Right renal cortex interstitium (tissue), 3 donors: ENCODE measurements at regions not wholly inside any gene's neighbourhood (a gene's known extent, or its start where the extent isn't known, plus 50 kb on each side); places are given as distances from the start of the nearest gene placed in this dataset.

Source experiments
- DNase-seq, 3 donors: peaks; one replicate each; pipeline ENCODE4 v3.0.0-alpha.2; 2013; ENCODE audit warnings: low read depth in 3 of 3, low spot score in 2 of 3

DNA sequence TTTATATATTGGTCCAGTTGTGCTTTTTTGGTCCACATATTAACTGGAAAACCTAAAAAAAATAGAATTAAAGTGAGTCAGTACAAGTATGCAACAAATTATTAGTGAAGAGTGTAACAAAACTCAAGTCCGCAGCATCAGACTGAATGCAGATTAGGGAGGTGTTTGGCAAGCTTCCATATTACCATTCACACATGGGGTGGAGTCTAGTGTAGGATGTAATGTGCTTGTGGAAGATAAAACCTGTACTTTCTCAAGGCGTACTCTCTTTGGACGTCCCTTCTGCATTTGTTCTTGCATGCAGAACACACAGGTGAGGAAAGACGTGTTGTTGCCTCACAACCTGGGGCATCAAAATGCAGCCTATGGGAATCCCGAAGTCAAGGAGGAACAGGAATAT lies 668.7 kb downstream of the MRPL39 start:
- no peak for DNase-seq

GRCh38 chr21:24935991-24936390 lies 671.3 kb downstream of the MRPL39 start:
- DNase-seq, result no peak

DNA sequence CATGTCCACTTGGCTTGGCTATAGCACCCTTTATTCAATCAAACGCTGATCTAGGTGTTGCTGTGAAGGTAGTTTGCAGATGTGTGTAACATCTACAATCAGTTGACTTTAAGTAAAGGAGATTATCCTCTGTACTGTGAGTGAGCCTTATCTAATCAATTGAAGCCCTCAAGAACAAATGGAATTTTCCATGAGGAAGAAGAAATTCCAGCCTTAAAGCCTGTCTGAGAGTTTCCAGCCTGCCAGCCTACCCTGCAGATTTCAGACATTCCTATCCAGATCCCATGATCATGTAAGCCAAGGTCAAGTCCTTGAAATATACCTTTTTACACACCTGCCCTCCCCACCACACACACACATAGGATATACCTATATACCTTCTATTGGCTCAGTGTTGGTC lies 696.7 kb downstream of the MRPL39 start:
- no peak for DNase-seq

- no peak for DNase-seq
Observed at GRCh38 chr21:24903994-24904635, 703.2 kb downstream of the MRPL39 start.

DNA sequence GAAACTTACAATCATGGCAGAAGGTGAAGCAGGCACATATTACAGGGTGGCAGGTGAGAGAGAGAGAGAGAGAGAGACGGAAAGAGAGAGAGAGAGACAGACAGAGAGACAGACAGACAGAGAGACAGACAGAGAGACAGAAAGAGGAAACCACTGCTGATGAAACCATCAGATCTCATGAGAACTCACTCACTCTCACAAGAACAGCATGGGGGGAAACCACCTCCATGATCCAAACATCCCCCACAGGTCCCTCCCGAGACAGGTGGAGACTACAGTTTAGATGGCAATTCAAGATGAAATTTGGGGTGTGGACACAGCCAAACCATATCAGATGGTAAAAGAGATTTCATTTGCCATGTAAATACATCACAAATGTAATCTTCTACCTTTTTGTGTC lies 708.1 kb downstream of the MRPL39 start:
- DNase-seq, result no peak

- DNase-seq, result no peak
Observed at GRCh38 chr21:24897883-24898282, 709.4 kb downstream of the MRPL39 start.

DNA sequence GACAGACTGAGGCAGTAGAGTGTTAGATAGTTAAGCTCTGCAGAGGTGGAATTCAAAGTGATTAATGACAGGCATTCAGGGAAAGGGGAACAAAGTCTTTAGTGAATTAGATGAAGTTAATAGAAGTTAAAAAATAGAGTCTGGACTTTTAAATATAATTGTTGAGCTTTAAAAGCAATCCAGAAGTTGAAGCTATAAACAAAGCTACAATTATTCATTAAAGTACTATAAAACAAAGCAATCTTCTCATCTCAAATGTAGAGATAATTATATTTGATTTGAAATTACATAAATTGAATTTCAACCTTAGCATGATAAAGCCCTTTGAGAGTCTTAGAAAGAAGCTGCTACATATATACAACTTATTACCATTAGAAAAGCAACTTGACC lies 710.6 kb downstream of the MRPL39 start:
- no peak for DNase-seq

- no peak for DNase-seq
Observed at GRCh38 chr21:24895885-24896734, 711.2 kb downstream of the MRPL39 start.

DNA sequence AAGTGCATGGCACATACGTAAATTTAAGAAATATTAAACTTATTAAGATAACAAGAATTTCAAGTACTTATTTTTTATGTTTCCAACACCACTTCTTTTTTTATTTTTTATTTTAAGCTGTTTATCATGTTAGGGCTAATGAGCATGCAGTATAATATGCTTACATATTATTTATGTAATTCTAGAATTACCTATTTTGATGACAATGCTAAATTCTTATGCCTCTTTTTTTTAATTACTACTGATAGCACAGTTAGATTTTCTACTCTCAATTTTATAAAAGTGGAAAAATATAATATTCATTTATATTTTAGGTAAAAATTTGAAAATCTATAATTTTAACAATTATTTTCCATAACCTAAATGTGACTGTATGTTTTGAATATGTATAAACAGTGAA lies 713.0 kb downstream of the MRPL39 start:
- no peak for DNase-seq

DNA sequence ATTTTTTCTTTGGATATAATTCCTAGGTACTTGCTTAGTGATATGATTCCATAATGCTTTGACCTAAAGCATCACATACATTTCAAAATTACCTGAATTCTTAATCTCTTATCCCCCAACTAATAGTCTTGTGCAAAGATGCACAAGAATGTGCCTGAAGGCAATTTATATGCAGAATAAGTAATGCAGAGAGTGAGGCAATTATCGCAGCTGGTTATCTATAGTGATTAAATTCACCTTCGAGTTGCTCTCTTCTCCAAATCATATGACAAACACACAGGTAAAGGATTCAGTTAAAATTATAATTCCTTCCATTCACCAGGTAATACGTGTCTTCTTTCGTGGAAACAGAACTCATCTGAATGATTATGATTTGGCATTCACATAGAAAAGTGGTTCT lies 717.3 kb downstream of the MRPL39 start:
- DNase-seq, result no peak

DNA sequence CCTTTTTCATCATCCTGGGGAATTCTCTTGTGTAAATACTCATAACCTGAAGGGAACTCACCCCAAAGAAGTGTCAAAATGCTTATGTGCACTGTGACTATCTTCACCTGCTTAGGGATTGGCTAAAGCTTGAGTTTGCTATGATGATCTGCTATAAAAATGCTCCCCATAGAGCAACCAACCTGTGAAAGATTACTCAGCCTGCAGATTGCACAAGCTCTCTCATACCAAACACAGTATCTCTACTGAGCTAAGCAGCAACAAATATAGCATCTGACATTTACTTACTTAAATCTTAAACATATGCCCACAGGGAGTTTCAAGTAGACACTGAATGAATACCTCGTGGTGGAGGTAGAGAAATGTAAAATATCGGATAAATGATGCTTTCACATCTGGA lies 725.8 kb downstream of the MRPL39 start:
- DNase-seq, result no peak

DNA sequence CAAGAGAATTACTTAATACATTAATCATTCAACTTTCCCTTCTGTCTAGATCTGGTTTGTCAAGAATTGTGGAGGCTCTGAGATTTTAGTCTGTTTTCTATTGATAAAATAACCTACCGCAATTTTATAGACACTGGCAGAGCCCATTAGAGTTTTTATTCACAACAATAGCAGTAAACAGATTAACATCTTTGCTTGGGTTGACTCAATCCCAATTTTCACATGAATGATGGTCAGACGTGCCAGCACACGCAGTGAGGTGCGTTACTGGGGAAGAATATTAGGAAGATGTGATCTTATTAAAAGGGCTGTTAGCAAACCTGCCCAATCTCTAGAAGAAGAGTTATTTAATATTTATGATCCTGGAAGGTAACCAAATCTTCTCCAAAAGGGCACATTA lies 736.6 kb downstream of the MRPL39 start:
- no peak for DNase-seq

DNA sequence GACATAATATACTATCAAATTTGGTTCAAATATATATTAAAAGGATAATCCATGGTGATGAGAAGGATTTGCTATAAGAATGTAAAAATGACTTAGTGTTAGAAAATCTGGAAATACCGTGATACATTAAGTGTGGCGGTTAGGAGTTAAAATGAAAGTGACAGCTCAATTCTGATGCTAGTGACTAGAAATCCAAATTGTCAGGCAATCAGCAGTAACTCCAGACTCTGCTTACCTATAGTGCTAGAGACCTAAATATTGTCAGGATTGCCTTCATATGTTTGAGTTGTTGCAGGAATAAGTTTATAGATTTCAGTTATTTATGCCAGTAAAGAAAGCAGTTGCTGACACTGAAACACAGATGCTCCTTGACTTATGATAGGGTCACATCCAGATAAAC lies 737.4 kb downstream of the MRPL39 start:
- DNase-seq, result no peak

DNA sequence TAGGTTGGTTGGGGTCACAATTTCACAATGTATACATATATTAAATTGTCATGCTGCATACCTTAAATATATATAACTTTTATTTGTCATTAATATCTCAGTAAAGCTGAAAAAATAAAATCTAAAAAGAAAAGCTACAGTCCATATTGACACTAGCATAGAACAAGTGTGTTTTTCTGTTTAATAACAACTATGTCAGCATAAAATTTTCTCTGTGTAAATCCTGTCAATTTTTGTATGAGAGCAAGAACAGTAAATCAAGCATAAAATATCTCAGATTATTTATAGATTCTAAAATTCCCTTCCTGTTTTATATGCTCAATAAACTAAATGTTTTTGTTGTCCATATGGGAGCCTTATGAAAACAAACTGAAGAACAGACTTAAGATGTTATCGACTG lies 739.2 kb downstream of the MRPL39 start:
- no peak for DNase-seq

DNA sequence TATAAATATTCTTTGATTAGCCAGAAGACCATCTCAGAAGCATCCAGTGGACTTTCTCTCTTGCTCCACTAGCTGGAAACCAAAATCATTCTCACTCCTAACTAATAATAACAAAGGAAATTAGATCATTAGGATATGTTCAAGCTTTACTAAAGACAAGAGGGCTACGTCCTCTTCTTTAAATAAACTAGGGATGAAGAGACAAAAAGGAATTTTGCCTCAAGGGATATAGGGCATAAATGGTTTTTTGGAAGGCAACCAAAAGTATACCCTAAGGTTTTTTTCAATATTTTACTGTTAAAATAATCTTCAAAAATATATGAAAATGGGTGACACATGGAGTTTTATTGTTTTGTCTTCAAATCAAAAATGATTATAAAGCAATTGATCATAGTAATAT lies 745.8 kb downstream of the MRPL39 start:
- no peak for DNase-seq

DNA sequence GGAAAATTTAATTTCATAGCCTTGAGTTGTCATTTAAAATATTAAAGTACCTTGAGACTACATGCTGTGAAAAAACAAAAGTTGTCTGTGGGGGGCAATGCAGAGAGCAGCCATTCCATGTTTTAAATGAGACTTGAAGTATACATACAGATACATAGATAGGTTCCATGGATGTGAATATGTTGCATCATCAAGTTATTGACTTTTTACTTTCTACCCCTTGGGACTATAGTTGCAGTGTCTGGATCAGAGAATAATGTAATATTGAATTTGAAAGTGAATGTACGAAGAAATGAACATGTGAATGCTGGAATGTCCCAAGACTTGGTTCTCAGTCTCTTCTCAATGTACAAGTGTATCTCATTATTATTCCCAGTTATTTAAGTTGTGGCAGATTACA lies 751.0 kb downstream of the MRPL39 start:
- DNase-seq, result no peak

- no peak for DNase-seq
Observed at GRCh38 chr21:24852610-24853195, 754.6 kb downstream of the MRPL39 start.

GRCh38 chr21:24850121-24850520 lies 757.2 kb downstream of the MRPL39 start:
- no peak for DNase-seq

DNA sequence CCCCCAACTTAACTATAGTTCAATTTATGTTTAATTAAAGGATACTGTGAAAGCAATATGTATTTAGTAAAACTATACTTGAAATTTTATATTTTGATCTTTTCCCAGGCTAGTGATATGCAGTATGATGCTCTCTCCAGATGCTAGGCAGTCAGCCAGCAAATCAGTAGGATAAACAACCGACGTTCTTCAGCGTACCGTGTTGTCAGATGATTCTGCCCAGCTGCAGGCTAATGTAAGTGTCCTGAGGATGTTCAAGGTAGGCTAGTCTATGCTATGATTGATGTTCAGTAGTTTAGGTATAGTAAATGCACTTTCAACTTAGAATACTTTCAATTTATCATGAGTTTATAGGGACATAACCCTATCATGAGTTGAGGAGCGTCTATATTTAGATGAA lies 762.6 kb downstream of the MRPL39 start:
- DNase-seq, result no peak

DNA sequence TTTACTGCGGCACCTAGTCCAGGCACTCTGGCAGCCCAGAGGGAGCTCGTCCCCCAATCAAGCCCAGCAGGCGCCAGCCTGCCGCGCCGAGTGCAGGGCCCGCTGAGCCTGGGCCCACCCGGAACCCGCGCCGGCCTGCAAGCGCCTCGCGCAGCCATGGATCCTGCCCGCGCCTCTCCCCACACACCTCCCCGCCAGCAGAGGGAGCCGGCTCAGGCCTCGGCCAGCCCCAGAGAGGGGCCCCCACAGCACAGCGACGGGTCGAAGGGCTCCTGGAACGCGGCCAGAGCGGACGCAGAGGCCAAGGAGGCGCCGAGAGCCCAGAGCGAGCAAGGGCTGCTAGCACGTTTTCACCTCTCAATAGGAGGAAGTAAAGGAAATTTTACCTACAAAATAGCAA lies 767.0 kb downstream of the MRPL39 start:
- no peak for DNase-seq

DNA sequence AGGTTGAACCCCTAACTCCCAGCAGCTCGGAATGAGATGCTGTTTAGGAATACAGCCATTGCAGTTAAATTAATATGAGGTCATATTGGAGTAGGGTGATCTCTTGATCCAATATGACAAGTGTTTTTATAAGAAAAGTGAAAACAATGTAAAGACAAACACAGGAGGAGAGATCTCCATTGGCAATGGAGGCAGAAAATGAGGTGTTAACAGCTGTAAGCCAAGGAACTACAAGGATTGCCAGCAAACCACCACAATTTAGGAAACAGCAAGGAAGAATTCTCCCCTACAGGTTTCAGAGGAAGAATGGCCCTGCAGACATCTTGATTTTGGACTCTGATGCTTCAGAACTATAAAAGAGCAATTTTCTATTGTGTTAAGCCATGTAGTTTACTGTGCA lies 774.3 kb downstream of the MRPL39 start:
- no peak for DNase-seq

DNA sequence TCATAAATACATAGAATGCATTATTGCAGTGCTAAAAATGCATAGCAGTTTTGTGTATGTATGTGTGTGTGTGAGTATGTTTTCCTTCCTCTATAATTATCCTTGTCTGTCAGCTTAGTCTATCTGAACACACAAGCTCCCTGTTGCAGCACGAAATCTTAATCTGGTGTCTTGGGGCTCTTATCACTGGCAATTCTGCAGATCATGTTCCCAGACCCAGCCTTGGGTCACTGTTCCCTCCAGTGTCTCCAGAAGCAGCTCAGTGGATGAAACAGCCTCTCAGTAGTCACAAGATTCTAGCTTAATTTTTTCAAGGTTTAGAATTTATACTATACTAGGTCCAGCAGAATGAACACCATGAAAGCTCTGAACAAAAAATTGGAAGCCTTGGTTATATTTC lies 777.9 kb downstream of the MRPL39 start:
- no peak for DNase-seq
